GM04504 (cell line): ENCODE measurements at regions not wholly inside any gene's neighbourhood (a gene's known extent, or its start where the extent isn't known, plus 50 kb on each side); places are given as distances from the start of the nearest gene placed in this dataset.
A peak's percentile ranks its signal among the peaks of the same experiment; 100 is the strongest.

Source experiments
- DNase-seq: peaks from one replicate; pipeline ENCODE4 v3.0.0-alpha.2; 2012; ENCODE audit warnings: low read depth

DNA sequence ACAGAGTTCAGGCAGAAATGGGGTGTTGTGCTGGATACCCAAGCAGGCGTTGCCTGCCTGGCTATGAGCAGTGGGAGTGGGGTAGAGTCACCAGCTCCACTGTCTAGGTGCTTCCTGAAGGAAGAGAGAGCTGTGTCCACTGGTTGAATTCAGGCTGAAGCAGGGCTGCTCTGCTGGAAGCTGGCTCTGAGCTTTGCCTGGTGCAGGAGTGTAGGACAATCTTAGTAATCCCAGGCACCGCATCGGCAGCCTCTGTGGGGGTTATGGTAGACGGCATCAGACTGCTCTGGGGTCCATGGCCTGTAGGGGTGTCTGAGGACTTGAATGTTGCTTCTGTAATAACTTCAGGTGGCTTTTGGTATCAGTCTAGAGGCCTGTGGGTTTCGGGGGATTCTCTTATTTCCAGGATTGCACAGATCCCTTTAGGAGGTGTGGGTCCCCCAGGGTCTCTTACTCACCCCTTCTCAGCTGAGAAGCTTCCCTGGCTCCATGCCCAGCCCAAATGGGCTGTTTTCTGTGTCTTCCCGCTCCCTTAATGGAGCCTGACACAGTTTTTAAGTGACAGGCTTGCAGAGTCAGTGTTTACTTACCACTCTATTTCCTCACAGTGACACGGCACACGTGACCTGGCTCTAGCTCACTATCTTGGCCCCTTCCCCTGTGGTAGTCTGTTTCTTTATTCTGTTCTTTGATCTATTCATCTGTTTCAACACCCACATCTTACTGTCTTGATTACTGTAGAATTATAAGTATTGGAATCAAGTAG, 644.3 kb downstream of the CBLN2 start:
- DNase-seq: no peak

DNA sequence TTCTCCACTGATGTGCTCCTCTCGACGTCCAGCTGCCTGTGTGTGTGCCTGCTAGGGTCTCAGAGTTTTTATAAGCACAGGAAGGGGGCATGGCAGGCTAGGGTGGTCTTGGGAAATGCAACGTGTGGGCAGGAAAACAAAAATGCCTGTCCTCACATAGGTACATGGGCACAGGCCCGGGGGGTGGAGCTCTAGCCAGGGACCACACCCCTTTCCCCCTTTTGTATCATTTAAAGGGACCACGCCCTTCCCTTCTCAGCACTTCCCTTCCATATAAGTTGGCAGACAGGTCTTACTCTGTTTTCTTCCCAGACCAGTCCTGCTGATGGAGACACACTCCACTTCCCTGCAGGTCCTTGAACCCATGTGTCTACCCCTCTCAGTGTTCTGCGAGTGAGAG, 645.0 kb downstream of the CBLN2 start:
- DNase-seq: no peak

DNA sequence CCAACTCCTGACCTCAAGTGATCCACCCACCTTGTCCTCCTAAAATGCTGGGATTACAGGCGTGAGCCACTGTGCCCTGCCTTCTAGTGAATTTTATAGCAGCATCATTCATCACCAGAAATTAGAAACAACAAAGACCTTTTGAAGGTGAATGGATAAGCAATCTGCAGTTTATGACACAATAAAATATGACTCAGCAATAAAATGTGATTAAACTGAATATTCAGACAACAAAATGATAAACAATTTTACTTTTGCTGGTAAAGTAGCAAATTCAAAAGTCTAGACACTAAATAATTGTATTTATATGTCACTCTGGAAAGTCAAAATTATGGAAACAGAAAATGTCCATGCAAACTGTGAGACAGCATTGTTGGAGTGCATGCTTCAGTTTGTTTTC, 656.6 kb downstream of the CBLN2 start:
- DNase-seq: no peak

DNA sequence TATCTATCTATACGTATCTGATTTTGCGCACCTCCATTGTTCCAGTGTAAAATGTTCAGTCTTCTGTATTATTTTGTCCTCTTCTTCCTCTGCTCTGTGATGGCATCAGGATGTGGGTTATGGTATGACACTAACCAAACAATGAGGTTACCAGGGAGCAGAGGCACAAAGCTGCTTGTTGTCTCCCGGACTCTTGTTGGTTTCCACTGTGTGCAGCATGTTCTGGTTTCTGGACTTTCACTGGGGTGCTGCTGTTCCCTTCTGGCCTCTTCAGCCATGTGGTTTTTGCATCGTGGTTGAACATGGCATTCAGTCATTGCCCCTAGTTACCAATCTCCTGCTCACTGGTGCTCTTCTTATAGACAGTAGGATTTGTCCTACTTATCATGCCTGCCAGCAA, 665.9 kb downstream of the CBLN2 start:
- no peak for DNase-seq

DNA sequence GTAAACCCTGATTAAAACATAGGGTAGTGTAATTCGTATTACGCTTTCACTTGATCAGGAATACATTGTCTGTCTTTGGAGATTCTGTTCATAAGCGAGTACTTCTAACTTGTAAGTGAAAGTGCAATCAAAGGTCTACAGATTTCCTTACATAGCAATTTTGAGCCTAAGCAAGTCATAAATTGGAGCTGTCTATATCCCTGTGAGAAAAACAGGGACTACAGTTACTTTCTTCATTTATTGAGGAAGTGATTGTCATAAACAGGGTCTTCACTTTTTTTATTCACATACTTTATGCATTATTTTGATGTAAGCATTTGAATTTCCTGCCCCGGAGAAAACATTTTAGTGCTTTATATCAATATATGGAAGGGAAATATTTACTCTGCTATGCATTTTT, 670.4 kb downstream of the CBLN2 start:
- no peak for DNase-seq

DNA sequence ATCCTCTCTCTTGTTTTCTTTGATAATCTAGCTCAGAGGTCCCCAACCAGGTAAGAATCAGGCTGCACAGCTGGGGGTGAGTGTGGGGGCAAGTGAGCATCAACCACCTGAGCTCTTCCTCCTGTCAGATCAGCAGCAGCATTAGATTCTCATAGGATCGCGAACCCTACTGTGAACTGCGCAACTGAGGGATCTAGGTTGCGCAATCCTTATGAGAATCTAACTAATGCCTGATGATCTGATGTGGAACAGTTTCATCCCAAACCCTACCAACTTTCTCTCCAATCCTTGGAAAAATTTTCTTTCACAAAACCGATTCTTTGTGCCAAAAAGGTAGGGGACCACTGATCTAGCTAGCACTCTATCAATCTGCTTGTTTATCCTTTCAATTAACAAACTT, 678.3 kb downstream of the CBLN2 start:
- no peak for DNase-seq

DNA sequence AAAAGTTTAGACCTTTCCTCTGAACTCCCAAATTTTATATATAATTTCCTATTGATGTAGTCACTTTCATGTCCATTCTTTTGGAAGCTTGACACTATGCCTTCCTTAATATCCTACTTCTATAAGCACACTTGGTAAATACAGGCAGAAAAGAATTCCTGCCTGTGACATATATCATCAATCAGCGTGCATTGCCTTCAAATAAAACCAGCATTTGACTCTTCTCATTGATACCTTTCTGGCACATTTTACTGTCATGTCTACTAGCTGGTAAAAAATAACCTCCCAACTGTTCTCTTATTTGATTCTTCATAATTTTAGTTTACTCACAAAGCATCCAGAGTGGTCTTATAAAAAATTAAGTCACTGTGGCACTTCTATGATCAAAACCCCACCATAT, 693.5 kb downstream of the CBLN2 start:
- no peak for DNase-seq

DNA sequence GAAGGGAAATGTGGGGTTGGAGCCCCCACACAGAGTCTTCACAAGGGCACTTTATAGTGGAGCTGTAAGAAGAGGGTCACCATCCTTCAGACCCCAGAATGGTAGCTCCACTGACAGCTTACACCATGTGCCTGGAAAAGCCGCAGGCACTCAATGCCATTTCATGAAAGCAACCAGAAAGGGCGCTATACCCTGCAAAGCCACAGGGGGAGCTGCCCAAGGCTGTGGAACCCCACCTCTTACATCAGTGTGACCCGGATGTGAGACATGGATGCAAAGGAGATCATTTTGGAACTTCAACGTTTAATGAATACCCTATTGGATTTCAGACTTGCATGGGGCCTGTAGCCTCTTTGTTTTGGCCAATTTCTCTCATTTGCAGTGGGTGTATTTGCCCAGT, 694.7 kb downstream of the CBLN2 start:
- DNase-seq: no peak

DNA sequence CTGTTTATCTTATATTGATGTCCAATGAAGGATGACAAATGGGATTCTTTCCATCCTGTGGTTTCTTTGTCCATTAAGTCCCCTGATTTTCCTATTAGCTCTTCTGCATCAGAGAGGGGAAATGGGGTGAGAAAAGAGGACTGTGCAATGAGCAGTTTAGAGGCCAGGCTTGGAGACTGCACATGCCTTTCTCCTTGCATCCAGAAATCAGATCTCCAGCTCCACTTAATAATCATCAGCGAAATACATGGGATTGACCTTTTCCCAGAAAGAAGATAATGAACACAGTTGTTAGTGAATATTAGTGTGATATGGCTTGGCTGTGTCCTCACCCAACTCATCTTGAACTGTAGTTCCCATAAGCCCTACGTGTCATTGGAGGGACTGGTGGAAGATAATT, 697.4 kb downstream of the CBLN2 start:
- DNase-seq: no peak

DNA sequence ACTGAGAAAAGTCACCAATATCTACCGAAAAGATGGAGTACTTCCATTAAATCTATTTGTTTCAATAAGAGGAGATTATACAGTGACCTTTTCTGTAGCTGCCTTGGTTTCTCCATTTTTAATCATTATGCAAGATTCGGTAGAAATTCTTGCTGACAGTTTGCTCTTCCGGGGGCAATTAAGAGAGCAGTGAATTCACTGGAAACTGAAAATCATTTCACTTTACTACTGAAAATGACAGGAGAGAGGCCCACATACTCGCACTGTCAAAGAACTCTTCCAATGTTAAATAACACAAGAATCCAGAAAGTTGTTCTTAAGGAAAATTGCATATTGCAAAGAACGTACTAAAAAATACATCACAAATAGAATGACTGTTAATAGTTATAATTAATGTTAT, 699.3 kb downstream of the CBLN2 start:
- DNase-seq: no peak

DNA sequence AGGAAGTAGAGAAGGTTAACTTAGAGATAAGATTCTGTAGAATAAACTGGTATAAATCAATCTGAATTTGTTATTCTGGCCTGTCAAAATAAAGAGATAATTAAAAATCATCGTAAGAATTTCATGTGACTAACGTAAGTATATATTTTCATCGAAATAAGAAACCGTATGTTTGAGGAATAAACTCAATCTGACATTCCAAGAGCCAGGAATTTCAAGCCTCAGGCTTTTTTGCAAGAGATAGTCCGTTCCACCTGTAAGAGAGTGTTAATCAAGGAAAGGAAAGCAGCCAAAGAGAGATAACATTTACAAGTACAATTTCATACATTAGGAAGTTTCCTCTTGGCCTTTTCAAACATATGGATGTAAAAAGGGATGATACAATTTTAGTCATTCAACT, 701.5 kb downstream of the CBLN2 start:
- no peak for DNase-seq

DNA sequence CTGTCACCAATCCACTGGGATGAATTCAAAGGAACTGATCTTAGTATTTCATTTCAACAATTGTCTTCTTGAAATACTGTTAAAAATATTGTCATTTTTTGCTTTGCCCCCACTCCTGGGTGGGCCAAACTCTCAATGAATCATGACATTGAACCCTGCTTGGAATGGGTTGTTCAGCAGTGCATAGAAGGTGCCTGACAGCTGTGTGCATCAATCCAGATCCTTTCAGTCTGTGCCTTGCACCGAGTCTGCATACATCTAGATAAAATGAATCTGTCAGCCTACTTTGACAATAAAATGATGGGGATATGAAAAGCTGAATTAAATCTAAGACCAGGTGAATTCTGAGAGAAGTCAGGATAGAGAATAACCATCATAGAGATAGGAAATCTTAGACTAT, 706.6 kb downstream of the CBLN2 start:
- no peak for DNase-seq

DNA sequence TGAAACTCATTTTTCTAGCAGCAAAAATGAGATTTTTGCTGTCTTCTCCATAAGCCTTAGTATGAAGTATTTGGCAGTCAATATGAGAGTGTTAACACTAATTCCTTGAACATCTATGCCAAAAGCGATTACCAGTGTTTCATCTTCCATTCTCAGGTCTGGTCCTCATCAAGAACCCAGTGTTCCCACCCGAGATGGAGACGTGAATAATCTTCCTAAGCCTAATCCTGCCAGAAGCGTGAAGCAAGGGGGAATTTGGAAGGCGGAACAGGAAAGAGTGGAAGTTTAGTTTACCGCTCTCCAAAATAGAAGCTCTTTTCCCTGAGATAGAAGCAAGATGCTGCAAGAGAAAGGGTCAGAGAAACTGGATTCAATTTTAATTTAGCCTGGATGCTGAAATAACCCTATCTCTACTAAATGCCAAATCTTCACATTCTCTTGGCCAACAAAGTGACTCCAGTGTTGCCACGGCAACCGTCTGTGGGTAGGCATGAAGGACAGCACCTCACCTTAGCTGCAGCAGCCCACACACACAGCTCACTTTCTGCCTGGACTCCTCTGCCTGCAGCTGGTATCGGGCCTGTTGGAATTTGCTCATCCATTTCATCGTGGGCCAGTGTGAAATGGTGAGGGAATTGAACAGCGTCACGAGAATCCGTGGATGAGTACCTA, 711.1 kb downstream of the CBLN2 start:
- no peak for DNase-seq

DNA sequence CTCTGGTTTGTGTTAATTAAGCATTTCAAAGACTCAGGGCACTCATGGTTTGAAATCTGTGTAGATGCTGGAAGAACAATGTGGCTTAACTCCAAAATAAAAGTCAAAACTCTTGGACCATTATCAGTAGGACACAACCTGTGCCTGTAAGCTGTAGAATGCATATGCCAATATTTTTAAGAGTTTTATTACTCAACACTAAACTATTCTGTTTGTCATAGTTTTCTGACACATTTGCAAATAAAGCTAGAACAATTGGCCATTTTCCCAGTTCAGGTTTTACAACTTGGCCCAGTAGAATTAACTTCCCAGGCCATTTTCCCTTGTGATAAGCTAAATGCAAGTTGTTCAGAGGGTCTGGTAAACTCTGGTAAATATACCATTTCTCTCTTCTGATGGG, 713.1 kb downstream of the CBLN2 start:
- DNase-seq: peak; percentile 6

DNA sequence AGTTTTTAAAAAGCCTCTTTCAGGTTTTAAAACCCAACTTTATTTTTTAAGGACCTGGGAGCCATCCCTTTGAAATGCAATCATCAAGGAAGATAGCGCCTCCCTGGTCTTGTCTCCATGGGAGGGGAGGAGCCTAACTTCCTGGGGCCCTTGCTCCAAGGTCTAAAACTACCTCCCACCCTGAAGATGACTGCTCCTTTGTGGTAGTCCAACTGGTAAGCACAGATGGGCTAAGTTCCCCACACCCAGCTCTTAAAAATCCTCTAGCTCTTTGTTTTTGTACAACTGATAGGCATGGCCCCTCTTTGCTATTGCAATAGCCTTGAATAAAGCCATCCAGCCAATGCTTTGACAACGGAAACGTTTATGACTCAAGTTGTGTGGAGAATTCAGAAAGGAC, 716.8 kb downstream of the CBLN2 start:
- DNase-seq: no peak

DNA sequence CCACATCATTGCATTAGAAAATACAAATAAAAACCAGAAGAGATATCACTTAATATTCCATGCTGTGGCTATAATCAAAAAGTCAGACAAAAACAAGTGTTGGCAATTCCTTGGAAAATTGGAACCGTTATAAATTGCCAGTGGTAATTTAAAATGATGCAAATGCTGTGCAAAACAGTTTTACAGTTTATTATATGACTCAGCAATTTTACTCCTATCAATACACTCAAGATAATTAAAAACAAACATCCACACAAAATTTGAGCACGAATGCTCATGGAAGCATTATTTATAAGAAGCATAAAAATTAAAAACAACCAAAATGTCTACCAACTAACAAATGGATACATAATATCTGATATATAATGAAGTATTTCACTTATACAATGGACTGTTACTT, 728.8 kb downstream of the CBLN2 start:
- DNase-seq: no peak

DNA sequence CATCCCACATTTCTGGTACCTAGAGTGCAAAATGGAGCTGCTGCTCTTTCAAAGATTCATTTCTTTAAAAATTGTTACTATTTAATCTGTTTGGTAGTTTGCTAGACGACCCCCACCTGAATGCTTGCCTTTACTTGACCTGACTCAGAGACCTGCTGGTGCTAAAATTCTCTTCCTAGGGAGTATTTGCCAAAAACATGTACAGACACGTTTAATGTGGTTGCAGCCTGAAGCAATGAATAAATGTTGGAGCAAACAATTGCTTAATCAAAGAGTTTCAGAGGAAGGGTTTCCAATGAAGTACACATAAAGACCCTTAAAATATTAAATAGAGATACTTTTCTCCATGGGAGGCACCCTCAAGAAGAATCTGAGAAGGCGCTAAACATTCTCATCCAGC, 734.4 kb downstream of the CBLN2 start:
- DNase-seq: no peak

DNA sequence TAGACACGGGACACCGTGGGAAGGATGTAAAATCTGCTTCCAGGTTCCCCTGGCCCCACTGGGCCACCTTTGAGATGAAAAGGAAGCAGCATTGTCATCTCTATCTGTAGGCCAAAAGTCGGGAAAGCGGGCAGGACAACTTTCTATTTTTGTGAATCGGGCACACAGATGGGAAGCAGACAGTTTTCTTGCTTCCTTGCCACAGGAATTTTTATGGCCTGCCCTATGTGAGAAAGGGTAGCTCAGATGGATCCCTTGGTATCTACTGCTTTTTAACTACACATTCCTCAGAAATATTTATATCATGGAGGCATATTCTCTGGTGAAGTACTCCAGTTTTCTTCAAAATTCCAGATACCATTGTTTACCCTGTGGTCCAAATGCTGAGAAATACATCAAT, 735.5 kb downstream of the CBLN2 start:
- DNase-seq: no peak

DNA sequence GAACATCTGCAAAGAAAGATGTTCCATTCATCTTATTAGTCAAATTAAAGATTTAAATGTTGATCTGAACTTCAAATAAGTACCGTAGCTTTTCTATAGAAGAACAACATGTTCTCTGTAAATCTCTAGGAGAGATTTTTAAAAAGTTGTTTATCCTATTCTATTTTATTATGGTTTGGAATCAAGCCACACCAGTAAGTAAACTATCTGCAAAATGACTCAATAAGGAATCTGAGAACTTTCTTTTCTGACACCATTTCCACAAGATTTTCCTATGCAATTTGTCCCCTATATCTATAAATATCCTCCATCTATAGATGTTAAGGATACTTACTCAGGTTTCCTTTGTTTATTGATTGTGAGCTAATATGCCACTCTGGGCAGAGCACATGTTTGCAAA, 736.6 kb downstream of the CBLN2 start:
- no peak for DNase-seq

DNA sequence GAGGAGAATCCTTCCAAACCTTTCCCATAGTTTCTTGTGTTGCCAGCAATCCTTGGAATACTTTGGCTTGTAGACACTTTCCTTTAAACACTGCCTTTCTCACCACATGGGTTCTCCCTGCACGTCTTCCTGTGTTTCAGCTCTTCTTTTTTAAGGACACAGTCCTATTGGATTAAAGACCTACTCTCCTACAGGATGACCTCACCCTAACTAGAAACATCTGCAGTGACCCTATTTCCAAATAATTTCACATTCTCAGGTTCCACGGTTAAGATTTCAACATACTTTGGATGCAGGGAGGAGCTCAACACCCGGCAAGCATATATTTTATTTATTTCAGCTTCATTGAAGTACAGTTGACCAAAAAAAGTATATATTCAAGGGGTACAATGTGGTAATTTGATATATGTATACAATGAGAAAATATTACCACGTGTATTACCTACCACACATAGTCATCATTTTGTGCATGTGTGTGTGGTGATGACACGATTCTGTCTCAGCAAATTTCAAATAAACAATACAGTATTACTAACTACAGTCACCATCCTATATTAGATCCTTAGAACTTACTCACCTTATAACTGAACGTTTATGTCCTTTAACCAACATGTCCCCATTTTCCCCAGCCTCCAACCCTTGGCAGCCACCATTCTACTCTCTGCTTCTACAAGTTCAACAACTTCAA, 745.0 kb downstream of the CBLN2 start:
- DNase-seq: no peak

DNA sequence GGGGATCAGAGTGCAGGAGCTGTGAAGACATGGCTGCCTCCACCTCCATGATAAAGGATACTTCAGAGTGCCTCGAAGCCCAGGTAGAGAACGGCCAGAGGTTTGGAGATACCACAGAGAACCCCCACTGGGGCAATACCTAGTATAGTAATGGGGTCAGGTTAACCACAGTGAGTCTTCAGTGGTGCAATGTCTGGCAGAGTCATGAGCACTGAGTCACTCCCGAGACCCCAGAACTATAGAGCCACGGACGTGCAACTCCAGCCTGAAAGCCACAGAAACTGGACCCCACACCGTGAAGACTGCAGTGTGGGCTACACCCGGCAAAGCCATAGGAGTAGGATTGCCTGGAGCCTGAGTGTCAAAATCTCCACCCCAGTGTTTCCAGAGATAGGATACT, 746.6 kb downstream of the CBLN2 start:
- no peak for DNase-seq

DNA sequence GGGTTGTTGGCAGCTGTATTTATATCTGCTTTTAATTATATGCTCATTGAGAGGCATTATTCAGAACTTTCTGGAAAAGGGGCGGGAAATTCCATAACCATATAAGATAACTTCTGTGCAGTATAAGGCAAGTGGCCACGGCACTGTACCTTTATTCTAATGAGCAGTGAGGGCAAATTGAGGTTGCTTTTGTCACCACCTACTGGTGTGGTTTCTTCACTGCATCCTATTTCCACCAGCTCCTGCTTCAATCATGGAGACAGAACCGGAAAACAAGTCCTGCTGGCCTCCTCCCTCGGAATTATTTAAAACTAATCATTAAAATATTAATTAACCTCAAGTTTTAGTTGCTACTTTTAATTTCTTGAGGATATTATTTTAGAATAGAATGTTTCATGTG, 759.4 kb downstream of the CBLN2 start:
- DNase-seq: no peak

DNA sequence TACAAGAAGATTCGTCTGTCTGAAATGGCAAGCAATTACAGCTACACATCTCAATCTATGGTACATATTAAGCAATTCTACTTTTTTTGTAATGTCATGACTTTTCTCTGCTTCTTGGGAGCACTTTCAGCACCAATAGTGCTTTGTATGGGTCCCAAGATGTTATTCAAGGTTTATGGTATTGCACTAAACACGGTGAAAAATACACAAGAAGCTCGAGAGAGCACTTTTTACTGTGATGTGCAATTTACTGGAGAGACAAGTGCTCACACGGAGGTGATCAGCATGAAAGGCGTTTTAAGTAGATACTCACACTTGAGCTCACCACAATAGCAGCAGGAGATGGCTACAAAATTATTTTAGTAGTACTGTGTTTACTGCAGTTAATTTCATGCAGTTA, 783.6 kb downstream of the CBLN2 start:
- DNase-seq: no peak

DNA sequence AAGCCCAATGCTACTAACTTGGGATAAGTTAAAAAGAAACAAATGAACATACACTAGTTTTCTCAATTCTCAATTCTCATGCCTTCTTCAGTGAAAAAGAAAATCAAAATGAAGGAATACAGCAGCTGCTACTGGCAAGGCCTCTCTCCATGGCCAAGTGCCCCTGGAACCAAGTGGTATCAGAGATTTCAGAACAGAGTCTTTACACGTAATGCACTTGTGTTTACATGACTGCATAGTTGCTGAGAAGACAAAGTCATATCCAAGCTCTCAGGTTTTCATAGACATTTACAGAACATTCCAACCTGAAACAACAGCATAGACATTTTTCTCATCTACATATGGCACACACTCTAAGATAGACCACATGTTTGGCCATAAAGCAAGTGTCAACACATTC, 789.9 kb downstream of the CBLN2 start:
- no peak for DNase-seq
